NT2/D1 (cell line): ENCODE measurements at regions not wholly inside any gene's neighbourhood (a gene's known extent, or its start where the extent isn't known, plus 50 kb on each side); places are given as distances from the start of the nearest gene placed in this dataset.

Source experiments
- DNase-seq: peaks from one replicate; pipeline ENCODE4 v3.0.0-alpha.2; 2011; ENCODE audit warnings: low read depth, low spot score
- H3K27me3 ChIP-seq: 2 replicates; pipeline ENCODE4 v1.6.0; 2011; ENCODE audit warnings: mild to moderate bottlenecking; ENCODE audit not compliant: insufficient read length, insufficient read depth
- H3K36me3 ChIP-seq: 2 replicates; pipeline ENCODE4 v1.6.1; 2011; ENCODE audit warnings: mild to moderate bottlenecking, low read length, mixed read lengths; ENCODE audit not compliant: insufficient read depth, insufficient read length
- H3K4me1 ChIP-seq: 2 replicates; pipeline ENCODE4 v1.5.1; 2011; ENCODE audit not compliant: insufficient read depth, insufficient read length
- H3K4me3 ChIP-seq: 2 replicates; pipeline ENCODE4 v1.5.1; 2011; ENCODE audit warnings: low read depth; ENCODE audit not compliant: insufficient read length
- H3K9ac ChIP-seq: 2 replicates; pipeline ENCODE4 v1.6.0; 2011; ENCODE audit warnings: low read depth; ENCODE audit not compliant: insufficient read length
- H3K9me3 ChIP-seq: 2 replicates; pipeline ENCODE4 v1.5.1; 2011; ENCODE audit warnings: mild to moderate bottlenecking, low read length; ENCODE audit not compliant: insufficient read depth
- SUZ12 ChIP-seq: IDR thresholded peaks from 2 replicates; pipeline ENCODE4 v1.6.1; 2011; ENCODE audit not compliant: insufficient read length, insufficient read depth; ENCODE audit errors: extremely low read depth
- YY1 ChIP-seq: IDR thresholded peaks from 2 replicates; pipeline ENCODE4 v1.6.1; 2011; ENCODE audit not compliant: insufficient read length, insufficient read depth
- ZNF274 ChIP-seq: IDR thresholded peaks from 2 replicates; pipeline ENCODE4 v1.6.1; 2011; ENCODE audit warnings: mild to moderate bottlenecking, low read depth, low read length

DNA sequence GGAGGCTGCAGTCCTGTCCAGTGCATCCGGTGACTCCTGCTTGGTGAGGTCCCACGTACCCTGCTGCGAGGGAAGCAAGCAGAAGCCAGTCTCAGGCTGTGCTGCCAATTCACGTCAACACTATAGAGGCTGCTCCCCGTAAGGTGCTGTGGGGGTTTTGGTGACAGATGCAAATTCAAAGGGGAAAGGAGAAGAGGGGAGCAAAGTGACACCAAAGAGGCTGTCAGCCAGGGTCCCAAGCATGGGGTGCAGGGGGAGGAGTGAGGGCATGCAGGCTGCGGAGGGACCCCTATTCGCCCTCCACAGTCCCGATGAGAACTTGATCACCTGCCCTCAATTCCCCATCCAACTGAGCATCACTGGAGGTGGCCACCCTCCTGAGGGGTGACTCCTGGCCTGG is 179.4 kb upstream of the HS6ST1 start:
- no peak overlapping the region for H3K9ac ChIP-seq
- DNase-seq: no peak
- TF ChIP-seq ZNF274 (no peak), SUZ12 (no peak), YY1 (no peak)

DNA sequence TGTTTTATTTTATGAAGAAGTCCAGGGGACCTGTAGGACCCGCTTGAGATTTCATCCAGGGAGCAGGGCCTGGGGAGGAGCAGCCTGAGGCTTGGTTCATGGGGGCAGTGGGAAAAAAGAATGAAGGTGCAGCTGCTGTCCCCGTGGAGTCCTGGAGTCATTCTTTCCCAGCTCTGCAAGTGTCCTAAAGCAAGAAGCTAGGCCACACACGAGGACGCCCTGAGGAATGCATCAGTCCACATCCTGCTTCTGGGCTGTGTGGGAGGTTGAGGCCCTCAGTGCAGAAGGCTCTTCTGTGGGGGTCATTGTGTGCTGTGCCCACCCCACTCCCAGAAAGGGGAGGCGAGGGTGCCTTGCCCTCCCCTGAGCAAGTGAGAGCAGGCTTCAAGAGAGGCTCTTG is 179.9 kb upstream of the HS6ST1 start:
- TF ChIP-seq ZNF274 (no peak), YY1 (no peak), SUZ12 (no peak)
- H3K9me3 ChIP-seq: peaks cover under 1% of the 10 kb centered on the region; the same call in 1 of the 2 replicates
- H3K9ac ChIP-seq: no peak overlapping the region
- no peak for DNase-seq
- H3K4me3 ChIP-seq: no peak overlapping the region
- H3K36me3 ChIP-seq: no peaks in the 10 kb centered on the region
- H3K27me3 ChIP-seq: no peaks in the 10 kb centered on the region
- H3K4me1 ChIP-seq: peaks cover 9% of the 10 kb centered on the region

More for the DNA sequence above, 179.4 kb upstream of the HS6ST1 start:
- H3K4me1 ChIP-seq: peaks cover 10% of the 10 kb centered on the region
- H3K4me3 ChIP-seq: no peak overlapping the region
- H3K36me3 ChIP-seq: no peaks in the 10 kb centered on the region
- peaks cover 5% of the 10 kb centered on the region; the same call in 1 of the 2 replicates for H3K9me3 ChIP-seq
- H3K27me3 ChIP-seq: no peaks in the 10 kb centered on the region

DNA sequence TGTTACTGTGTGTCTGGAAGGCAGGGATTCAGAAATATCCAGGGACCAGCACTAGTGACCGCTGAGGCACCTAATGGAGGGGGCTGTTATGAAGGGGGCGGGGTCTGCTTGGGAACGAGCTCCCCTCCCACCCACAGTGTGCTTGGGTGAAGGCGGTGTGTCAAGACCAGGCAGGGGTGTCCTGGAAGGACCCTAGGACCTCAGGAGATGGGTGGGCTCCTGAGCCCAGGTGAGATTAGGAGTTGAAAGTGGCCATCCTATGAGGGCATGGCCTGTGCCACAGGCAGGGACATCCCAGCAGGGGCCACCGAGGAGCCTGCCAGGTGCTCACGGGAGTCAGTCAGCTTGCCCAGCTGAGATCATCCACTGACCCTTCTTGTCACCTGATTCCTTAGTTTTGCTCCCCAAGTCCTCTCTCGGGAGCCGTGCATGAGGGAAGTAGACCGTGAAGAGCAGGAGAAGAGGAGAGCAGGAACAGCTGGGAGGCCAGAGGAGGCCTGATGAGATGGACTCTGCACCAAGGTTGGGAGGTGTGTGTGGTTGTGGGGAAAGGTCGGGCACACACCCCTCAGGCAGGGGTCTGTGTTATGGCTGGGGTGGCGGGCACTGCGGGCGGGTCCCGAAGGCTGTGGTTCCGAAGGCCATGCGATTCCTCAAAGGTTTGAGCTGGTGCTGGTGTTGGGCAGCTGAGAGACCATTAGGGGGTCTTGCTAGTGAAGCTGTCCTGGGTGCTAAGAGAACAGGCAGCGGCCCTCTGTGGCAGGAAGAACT is 180.9 kb upstream of the HS6ST1 start:
- H3K9me3 ChIP-seq: no peaks in the 10 kb centered on the region
- no peak overlapping the region for H3K9ac ChIP-seq
- no peaks in the 10 kb centered on the region for H3K36me3 ChIP-seq
- TF ChIP-seq ZNF274: no peak
- TF ChIP-seq YY1: no peak
- TF ChIP-seq SUZ12: no peak
- no peak overlapping the region for H3K4me3 ChIP-seq
- no peaks in the 10 kb centered on the region for H3K27me3 ChIP-seq
- DNase-seq: no peak
- peaks cover 9% of the 10 kb centered on the region for H3K4me1 ChIP-seq

DNA sequence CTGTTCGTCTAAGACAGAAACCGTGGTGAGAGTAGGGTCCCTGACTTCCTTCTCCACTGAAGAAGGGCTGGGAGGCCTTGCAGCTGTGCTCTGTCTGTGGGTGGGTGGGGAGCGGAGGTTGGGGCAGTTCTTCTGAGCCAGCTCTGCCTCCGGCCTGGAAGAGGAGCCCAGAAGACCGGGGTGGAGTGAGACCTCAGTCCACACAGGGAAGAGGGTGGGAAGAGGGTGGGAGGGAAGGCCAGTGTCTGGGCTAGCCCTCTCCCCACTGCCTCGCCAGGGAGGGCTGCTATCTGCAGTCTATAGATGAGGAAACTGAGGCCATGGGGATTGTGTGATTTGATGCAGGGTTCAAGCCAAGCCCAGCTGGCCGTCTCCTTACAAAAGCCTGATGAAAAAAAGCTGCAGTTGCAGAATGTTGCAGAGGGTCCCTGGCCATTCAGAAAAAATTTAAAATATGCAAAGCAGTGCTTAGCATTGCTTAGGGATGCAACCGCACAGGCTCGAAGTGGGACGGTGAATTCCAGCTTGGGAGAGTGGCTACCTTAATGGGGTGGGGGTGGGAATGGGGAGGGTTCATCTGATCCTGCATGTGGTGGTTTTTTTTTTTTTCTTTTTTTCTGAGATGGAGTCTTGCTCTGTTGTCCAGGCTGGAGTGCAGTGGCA is 181.6 kb upstream of the HS6ST1 start:
- H3K9me3 ChIP-seq: no peaks in the 10 kb centered on the region
- TF ChIP-seq SUZ12 (no peak), YY1 (no peak), ZNF274 (no peak)
- no peak overlapping the region for H3K9ac ChIP-seq
- no peak overlapping the region for H3K4me3 ChIP-seq
- no peaks in the 10 kb centered on the region for H3K27me3 ChIP-seq
- no peaks in the 10 kb centered on the region for H3K36me3 ChIP-seq
- DNase-seq: no peak
- H3K4me1 ChIP-seq: peaks cover 4% of the 10 kb centered on the region

DNA sequence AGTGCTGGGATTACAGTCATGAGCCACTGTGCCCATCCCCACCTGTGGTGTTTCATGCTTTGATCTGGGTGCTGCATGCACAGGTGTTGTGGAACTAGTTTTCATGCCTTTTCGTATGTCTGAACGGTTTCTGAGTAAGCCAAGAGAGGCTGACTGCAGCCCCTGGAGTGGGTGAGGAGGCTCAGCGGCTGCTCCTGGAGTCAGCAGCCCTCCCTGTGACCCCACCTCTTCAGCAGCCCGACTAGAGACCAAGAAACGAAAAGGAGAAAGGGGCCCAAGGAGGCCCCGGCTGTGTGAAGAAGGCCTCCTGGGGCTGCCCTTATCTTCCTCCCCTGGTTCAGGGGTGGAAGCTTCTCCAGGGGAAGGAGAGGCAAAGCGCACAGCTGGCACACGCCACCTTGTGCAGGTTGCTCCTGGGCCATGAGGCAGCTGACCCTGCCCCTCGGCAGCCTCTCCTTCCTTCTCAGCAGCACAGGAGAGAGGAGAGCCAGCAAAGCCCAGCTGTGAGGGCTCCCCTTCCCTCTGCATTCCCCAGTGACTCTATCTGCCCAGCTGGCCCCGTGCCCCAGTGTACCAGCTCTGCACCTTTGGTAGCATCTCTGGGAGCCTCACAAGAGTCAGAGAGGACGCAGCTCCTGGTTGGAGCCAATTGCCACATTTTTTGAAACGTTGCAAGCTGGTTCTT is 182.5 kb upstream of the HS6ST1 start:
- Histone ChIP-seq H3K9ac (no peak overlapping the region), H3K4me1 (peaks cover 4% of the 10 kb centered on the region), H3K36me3 (no peaks in the 10 kb centered on the region), H3K4me3 (no peak overlapping the region), H3K9me3 (no peaks in the 10 kb centered on the region), H3K27me3 (no peaks in the 10 kb centered on the region)
- TF ChIP-seq ZNF274 (no peak), YY1 (no peak), SUZ12 (no peak)
- no peak for DNase-seq

DNA sequence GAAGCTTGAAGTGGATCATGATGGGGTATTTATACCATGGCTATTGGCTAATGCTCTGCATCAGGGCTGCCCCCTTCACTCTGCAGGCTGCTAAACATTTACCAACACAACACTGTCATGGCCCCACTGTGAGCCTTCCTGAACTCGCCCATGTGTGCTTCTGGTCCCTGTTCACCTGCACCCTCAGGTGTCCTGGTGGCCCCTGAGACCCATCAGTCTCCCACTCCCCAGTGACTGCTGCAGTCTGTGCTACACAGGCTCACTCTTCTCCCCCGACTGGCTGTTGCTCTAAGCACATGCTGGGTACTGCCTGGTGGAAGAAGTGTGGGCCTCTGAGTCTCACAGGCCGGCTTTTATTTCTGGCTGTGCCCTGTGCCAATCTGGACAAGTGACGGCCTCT is 183.0 kb upstream of the HS6ST1 start:
- DNase-seq: no peak
- TF ChIP-seq SUZ12: no peak
- no peak for TF ChIP-seq YY1
- Histone ChIP-seq H3K9me3 (no peaks in the 10 kb centered on the region), H3K27me3 (no peaks in the 10 kb centered on the region), H3K4me1 (peaks cover 4% of the 10 kb centered on the region), H3K9ac (no peak overlapping the region), H3K4me3 (no peak overlapping the region), H3K36me3 (no peaks in the 10 kb centered on the region)

DNA sequence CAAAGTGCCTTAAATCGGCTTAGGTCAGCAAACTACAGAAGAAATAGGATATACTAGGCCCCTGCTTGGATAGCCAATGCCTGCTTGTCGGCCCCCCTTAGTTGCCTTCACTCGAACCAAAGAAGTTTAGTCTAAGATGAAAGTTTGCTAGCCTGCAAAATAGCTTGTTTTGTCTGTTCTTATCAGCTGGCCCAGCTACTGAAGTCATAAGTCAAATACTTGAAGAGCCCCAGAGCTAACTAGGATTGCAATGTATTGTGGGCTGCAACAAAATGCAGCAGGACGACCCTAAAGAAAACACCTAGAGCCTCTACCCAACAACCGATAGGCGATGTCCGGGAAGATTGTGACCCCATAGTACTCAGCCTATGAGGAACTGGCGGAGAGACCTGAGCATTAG is 183.5 kb upstream of the HS6ST1 start:
- H3K4me1 ChIP-seq: peaks cover 4% of the 10 kb centered on the region
- TF ChIP-seq SUZ12: no peak
- TF ChIP-seq YY1: no peak
- TF ChIP-seq ZNF274: no peak
- H3K9me3 ChIP-seq: no peaks in the 10 kb centered on the region
- H3K9ac ChIP-seq: no peak overlapping the region
- H3K36me3 ChIP-seq: no peaks in the 10 kb centered on the region
- H3K4me3 ChIP-seq: no peak overlapping the region
- DNase-seq: no peak
- H3K27me3 ChIP-seq: no peaks in the 10 kb centered on the region
